Tibial nerve (tissue), 4 donors: ENCODE measurements at regions not wholly inside any gene's neighbourhood (a gene's known extent, or its start where the extent isn't known, plus 50 kb on each side); places are given as distances from the start of the nearest gene placed in this dataset.

Experiments
- DNase-seq, 2 donors: peaks; one replicate each; pipeline ENCODE4 v3.0.0-alpha.2; 2019; ENCODE audit warnings: low spot score in 2 of 2
- H3K27ac ChIP-seq, 4 donors: fragments of 200-600 bp; sonication (generic) in 3 of 4; one replicate each; pipeline ENCODE4 v1.5.1; 2017 to 2019; ENCODE audit warnings: mild to moderate bottlenecking in 1 of 4
- H3K27me3 ChIP-seq, 2 donors: fragments of 200-600 bp; sonication (generic) in 1 of 2; one replicate each; pipeline versions ENCODE4 v1.5.1 to v1.6.0; 2017 to 2019
- H3K36me3 ChIP-seq, 3 donors: fragments of 200-600 bp; sonication (generic); one replicate each; pipeline ENCODE4 v1.5.1; 2018 to 2019
- H3K4me1 ChIP-seq, 4 donors: fragments of 200-600 bp; sonication (generic) in 3 of 4; one replicate each; pipeline ENCODE4 v1.5.1; 2017 to 2019
- H3K4me3 ChIP-seq, 4 donors: fragments of 200-600 bp; sonication (generic) in 3 of 4; one replicate each; pipeline ENCODE4 v1.5.1; 2017 to 2019; ENCODE audit warnings: mild to moderate bottlenecking in 1 of 4, moderate library complexity in 1 of 4
- H3K9me3 ChIP-seq, 4 donors: fragments of 200-600 bp; sonication (generic) in 3 of 4; one replicate each; pipeline ENCODE4 v1.5.1; 2017 to 2019
- CTCF ChIP-seq, 5 experiments: fragments of 200-600 bp in 3 of 5; fragments of 450-650 bp in 2 of 5; sonication (generic) in 3 of 5; IDR thresholded peaks; one replicate each; pipeline ENCODE4 v1.5.1; 2016 to 2019; ENCODE audit warnings: antibody characterized with exemption in 5 of 5, mild to moderate bottlenecking in 3 of 5, moderate library complexity in 2 of 5
- EP300 ChIP-seq, 2 donors: sonication (generic); formaldehyde crosslinking; IDR thresholded peaks; one replicate each; pipeline ENCODE4 v1.6.1; 2017; ENCODE audit warnings: antibody characterized with exemption in 2 of 2, mild to moderate bottlenecking in 1 of 2
- POLR2A ChIP-seq, 2 donors: fragments of 450-650 bp; IDR thresholded peaks; one replicate each; pipeline ENCODE4 v1.6.1; 2017; ENCODE audit warnings: antibody characterized with exemption in 2 of 2, mild to moderate bottlenecking in 2 of 2, moderate library complexity in 2 of 2
- WGBS, 2 donors: methylation state at CpG; one replicate each; pipeline ENCODE4 v1.1.5; 2018; 5-methylcytosine and 5-hydroxymethylcytosine counted together

GRCh38 chr6:14259594-14260152 lies 142.1 kb downstream of the CD83 start:
- TF ChIP-seq EP300 (IDR thresholded peaks at IDR 0.05) = no peak
- no peak for TF ChIP-seq CTCF (IDR thresholded peaks at IDR 0.05)
- no peak for TF ChIP-seq POLR2A (IDR thresholded peaks at IDR 0.05)
- WGBS, 2 donors = 68 to 74% methylated on average over 8 of the region's 8 CpGs
- Histone ChIP-seq H3K27ac (no peak overlapping the region), H3K36me3 (no peaks in the 10 kb centered on the region), H3K4me1 (no peaks in the 10 kb centered on the region), H3K27me3 (no peaks in the 10 kb centered on the region), H3K9me3 (peaks cover 0 to 32% (median 2%) of the 10 kb centered on the region in 4 donors), H3K4me3 (no peak overlapping the region)
- no peak for DNase-seq

GRCh38 chr6:14260839-14261238 lies 143.3 kb downstream of the CD83 start:
- 97 to 100% methylated on average over 1 of the region's 1 CpG for WGBS, 2 donors
- Histone ChIP-seq H3K9me3 (peaks cover 0 to 36% (median 2%) of the 10 kb centered on the region in 4 donors), H3K27ac (no peak overlapping the region), H3K4me1 (no peaks in the 10 kb centered on the region), H3K4me3 (no peak overlapping the region), H3K36me3 (no peaks in the 10 kb centered on the region), H3K27me3 (no peaks in the 10 kb centered on the region)
- no peak for TF ChIP-seq CTCF (IDR thresholded peaks at IDR 0.05)
- TF ChIP-seq EP300 (IDR thresholded peaks at IDR 0.05) = no peak
- no peak for TF ChIP-seq POLR2A (IDR thresholded peaks at IDR 0.05)
- DNase-seq = no peak

GRCh38 chr6:14263881-14264424 lies 146.4 kb downstream of the CD83 start:
- H3K36me3 ChIP-seq = no peaks in the 10 kb centered on the region
- TF ChIP-seq EP300 (IDR thresholded peaks at IDR 0.05) (no peak), CTCF (IDR thresholded peaks at IDR 0.05) (no peak), POLR2A (IDR thresholded peaks at IDR 0.05) (no peak)
- 92 to 100% methylated on average over 1 of the region's 1 CpG for WGBS, 2 donors
- H3K9me3 ChIP-seq = peaks cover 0 to 36% (median 2%) of the 10 kb centered on the region in 4 donors
- H3K4me3 ChIP-seq = no peak overlapping the region
- H3K27me3 ChIP-seq = no peaks in the 10 kb centered on the region
- H3K4me1 ChIP-seq = no peaks in the 10 kb centered on the region
- DNase-seq = no peak
- H3K27ac ChIP-seq = no peak overlapping the region

GRCh38 chr6:14265049-14266021 lies 147.8 kb downstream of the CD83 start:
- Histone ChIP-seq H3K4me3 (no peak overlapping the region), H3K4me1 (no peaks in the 10 kb centered on the region), H3K27me3 (no peaks in the 10 kb centered on the region), H3K9me3 (peaks cover 0 to 35% (median 2%) of the 10 kb centered on the region in 4 donors), H3K36me3 (no peaks in the 10 kb centered on the region), H3K27ac (no peak overlapping the region)
- TF ChIP-seq EP300 (IDR thresholded peaks at IDR 0.05) (no peak), CTCF (IDR thresholded peaks at IDR 0.05) (no peak), POLR2A (IDR thresholded peaks at IDR 0.05) (no peak)
- WGBS, 2 donors = 92 to 93% methylated on average over 5 of the region's 5 CpGs
- no peak for DNase-seq

GRCh38 chr6:14266266-14266665 lies 148.7 kb downstream of the CD83 start:
- Histone ChIP-seq H3K27ac (no peak overlapping the region), H3K4me3 (no peak overlapping the region), H3K27me3 (no peaks in the 10 kb centered on the region), H3K9me3 (peaks cover 0 to 26% (median 2%) of the 10 kb centered on the region in 4 donors), H3K36me3 (no peaks in the 10 kb centered on the region), H3K4me1 (no peaks in the 10 kb centered on the region)
- no peak for TF ChIP-seq CTCF (IDR thresholded peaks at IDR 0.05)
- WGBS, 2 donors = 82 to 85% methylated on average over 2 of the region's 2 CpGs
- no peak for DNase-seq
